Coronary artery (tissue), 2 donors: ENCODE measurements at regions not wholly inside any gene's neighbourhood (a gene's known extent, or its start where the extent isn't known, plus 50 kb on each side); places are given as distances from the start of the nearest gene placed in this dataset.

ENCODE experiments used
- DNase-seq: peaks from one replicate; pipeline ENCODE4 v3.0.0-alpha.2; 2017; ENCODE audit warnings: low spot score
- H3K27ac ChIP-seq, 2 donors: fragments of 200-600 bp; sonication (generic); one replicate each; pipeline ENCODE4 v1.5.1; 2016 to 2019
- H3K4me3 ChIP-seq: fragments of 200-600 bp; sonication (generic); 2 replicates; pipeline ENCODE4 v1.5.1; 2016; ENCODE audit warnings: mild to moderate bottlenecking, moderate library complexity
- TF ChIP-seq, protein P1 (sequence below): fragments of 200-600 bp; sonication (generic); IDR thresholded peaks from one replicate; pipeline ENCODE4 v1.5.1; 2019; ENCODE audit warnings: antibody characterized with exemption

GRCh38 chr9:88706193-88707113, 171.5 kb downstream of the NXNL2 start:
- Histone ChIP-seq H3K27ac (no peak overlapping the region), H3K4me3 (no peak overlapping the region)
- TF ChIP-seq, protein P1, sequence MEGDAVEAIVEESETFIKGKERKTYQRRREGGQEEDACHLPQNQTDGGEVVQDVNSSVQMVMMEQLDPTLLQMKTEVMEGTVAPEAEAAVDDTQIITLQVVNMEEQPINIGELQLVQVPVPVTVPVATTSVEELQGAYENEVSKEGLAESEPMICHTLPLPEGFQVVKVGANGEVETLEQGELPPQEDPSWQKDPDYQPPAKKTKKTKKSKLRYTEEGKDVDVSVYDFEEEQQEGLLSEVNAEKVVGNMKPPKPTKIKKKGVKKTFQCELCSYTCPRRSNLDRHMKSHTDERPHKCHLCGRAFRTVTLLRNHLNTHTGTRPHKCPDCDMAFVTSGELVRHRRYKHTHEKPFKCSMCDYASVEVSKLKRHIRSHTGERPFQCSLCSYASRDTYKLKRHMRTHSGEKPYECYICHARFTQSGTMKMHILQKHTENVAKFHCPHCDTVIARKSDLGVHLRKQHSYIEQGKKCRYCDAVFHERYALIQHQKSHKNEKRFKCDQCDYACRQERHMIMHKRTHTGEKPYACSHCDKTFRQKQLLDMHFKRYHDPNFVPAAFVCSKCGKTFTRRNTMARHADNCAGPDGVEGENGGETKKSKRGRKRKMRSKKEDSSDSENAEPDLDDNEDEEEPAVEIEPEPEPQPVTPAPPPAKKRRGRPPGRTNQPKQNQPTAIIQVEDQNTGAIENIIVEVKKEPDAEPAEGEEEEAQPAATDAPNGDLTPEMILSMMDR = no peak
- no peak for DNase-seq

- no peak for DNase-seq
- Histone ChIP-seq H3K27ac (no peak overlapping the region), H3K4me3 (no peak overlapping the region)
- TF ChIP-seq, protein P1 = no peak
Observed at GRCh38 chr9:88710449-88710848, 175.5 kb downstream of the NXNL2 start.

DNA sequence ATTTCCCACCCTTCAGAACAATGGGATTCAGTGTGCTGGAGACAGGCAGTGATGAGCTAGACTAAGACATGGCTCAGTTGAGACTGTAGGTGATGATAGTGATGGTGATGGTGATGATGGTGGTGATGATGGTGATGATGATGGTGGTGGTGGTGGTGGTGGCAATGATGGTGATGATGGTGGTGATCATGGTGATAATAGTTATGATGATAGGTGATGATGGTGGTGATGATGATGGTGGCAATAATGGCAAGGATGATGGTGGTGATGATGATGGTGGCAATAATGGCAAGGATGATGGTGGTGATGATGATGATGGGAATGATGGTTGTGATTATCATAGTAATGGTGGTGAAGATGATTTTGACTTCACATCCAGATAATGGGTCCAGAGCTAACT, 176.7 kb downstream of the NXNL2 start:
- H3K4me3 ChIP-seq = no peak overlapping the region
- DNase-seq = no peak
- H3K27ac ChIP-seq = no peak overlapping the region
- TF ChIP-seq, protein P1 = no peak

- TF ChIP-seq, protein P1 = no peak
- no peak for DNase-seq
- H3K27ac ChIP-seq = no peak overlapping the region
- no peak overlapping the region for H3K4me3 ChIP-seq
Observed at GRCh38 chr9:88712484-88712883, 177.5 kb downstream of the NXNL2 start.

DNA sequence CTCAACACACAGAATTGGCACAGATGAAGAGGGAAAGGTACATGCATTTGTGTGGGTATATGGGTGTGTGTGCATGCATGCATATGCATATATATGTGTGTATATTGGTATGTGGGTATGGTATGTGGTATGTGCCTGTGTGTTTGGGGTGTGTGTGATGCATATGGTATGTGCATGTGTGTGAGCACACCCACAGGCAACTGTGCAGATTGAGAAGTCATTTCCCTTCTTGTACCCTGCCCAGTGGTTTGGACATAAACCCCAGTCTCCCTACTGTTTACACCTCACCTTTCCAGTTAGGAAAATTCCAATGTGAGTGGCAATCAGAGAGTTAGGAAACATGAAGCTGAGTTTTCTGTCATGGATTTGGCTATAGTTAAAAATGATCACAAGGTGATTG, 178.0 kb downstream of the NXNL2 start:
- Histone ChIP-seq H3K27ac (no peak overlapping the region), H3K4me3 (no peak overlapping the region)
- TF ChIP-seq, protein P1 = no peak
- DNase-seq = no peak

DNA sequence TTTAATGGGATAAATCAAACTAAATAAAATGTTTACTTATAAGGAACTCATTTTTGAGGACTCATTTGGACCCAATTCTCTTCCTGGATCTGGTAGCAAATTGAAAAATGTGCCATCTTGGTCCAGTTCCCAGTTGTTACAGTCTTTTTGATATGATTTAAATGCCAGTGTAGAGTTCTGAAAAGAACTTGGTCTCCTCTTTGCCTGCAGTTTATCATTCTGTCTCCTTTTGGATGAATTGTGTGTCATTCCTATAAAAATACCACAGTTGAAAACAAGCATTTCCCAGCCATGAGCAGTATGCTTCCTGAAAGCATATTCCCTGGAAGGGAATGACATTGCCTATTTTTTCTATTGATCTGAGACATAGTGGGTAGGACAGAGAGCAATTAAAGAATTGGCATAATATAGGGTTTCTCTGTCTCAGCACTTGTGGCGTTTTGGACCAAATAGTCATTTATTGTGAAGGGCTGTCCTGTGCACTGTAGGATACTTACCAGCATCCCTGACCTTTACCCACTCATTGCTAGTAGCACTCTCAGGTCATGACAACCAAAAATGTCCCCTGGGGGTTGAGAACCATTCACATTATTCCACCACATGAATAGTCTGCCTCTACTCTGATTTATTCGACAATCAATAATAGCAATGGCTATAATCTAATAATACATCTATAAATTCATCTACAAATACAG, 181.8 kb downstream of the NXNL2 start:
- H3K4me3 ChIP-seq = no peak overlapping the region
- TF ChIP-seq, protein P1 = no peak
- DNase-seq = no peak
- H3K27ac ChIP-seq = no peak overlapping the region
